Heart right ventricle (tissue), 16 donors: ENCODE measurements at regions not wholly inside any gene's neighbourhood (a gene's known extent, or its start where the extent isn't known, plus 50 kb on each side); places are given as distances from the start of the nearest gene placed in this dataset.

Experiments
- ATAC-seq, 8 donors: fragments of 200-7000 bp; cut with Tn5 transposase; one replicate each; pipeline ENCODE4 v1.9.1; 2020; ENCODE audit warnings: mild to moderate bottlenecking in 8 of 8, moderate library complexity in 8 of 8, moderate number of reproducible peaks in 1 of 8
- DNase-seq, 2 donors: peaks; one replicate each; pipeline ENCODE4 v3.0.0-alpha.2; 2020
- H3K27ac ChIP-seq, 10 donors: fragments of 200-600 bp; sonication (generic) in 2 of 10; one replicate each; pipeline versions ENCODE4 v1.5.0 to v1.8.0; 2020 to 2022; ENCODE audit warnings: mild to moderate bottlenecking in 3 of 10
- H3K27me3 ChIP-seq, 7 donors: fragments of 200-600 bp; one replicate each; pipeline ENCODE4 v1.8.0; 2021 to 2022; ENCODE audit warnings: mild to moderate bottlenecking in 2 of 7
- H3K36me3 ChIP-seq, 9 donors: fragments of 200-600 bp; sonication (generic) in 1 of 9; one replicate each; pipeline versions ENCODE4 v1.5.0 to v1.8.0; 2020 to 2022; ENCODE audit warnings: mild to moderate bottlenecking in 2 of 9
- H3K4me1 ChIP-seq, 9 donors: fragments of 200-600 bp; sonication (generic) in 1 of 9; one replicate each; pipeline versions ENCODE4 v1.5.0 to v1.8.0; 2020 to 2022; ENCODE audit warnings: mild to moderate bottlenecking in 4 of 9
- H3K4me3 ChIP-seq, 10 donors: fragments of 200-600 bp; sonication (generic) in 2 of 10; one replicate each; pipeline versions ENCODE4 v1.5.0 to v1.8.0; 2020 to 2022; ENCODE audit warnings: mild to moderate bottlenecking in 7 of 10, moderate library complexity in 2 of 10
- H3K9me3 ChIP-seq, 11 donors: fragments of 200-600 bp in 10 of 11; sonication (generic) in 2 of 11; one replicate each; pipeline versions ENCODE4 v1.5.0 to v1.8.0; 2013 to 2022; ENCODE audit warnings: mild to moderate bottlenecking in 2 of 11, control low read depth in 1 of 11, moderate library complexity in 1 of 11
- WGBS, 2 donors: extraction: QIAGEN DNeasy Blood & Tissue Kit; methylation state at CpG; one replicate each; pipeline ENCODE4 v1.1.7; 2013; ENCODE audit warnings: inconsistent platforms in 1 of 2; 5-methylcytosine and 5-hydroxymethylcytosine counted together
- intact Hi-C, 10 donors: fragments of 100-400 bp; cut with DNase I; formaldehyde crosslinking; loops; one replicate each; pipeline versions ENCODE4 v1.11.1 to v1.14.2; 2022
- TF ChIP-seq, protein P1 (sequence below), 9 donors: fragments of 200-600 bp; sonication (generic) in 2 of 9; IDR thresholded peaks; one replicate each; pipeline versions ENCODE4 v1.5.0 to v1.8.0; 2021 to 2022; ENCODE audit warnings: antibody characterized with exemption in 9 of 9, mild to moderate bottlenecking in 5 of 9, moderate library complexity in 1 of 9
- donor health status: Arrhythmogenic right ventricular cardiomyopathy.
- donor health status: ischemic (EF 13 %, LVEDD 7.1; RV severe dilation, severe dysfunction).
- donor health status: healthy with polysubstance abuse.
- donor health status: DM: no; HTN: yes; CAD: no.
- donor health status: DM: no; HTN: no; CAD: no.
- donor health status: ischemic (EF 25% LVEDD 6.9; RV normal size, moderate dysfunction).
- donor health status: ischemic (EF 25% LVEDD 5.7; RV mildly dilated, moderate dysfunction).
- donor health status: healthy.
- donor health status: DM: yes; HTN: yes; CAD: no.
- donor health status: Ischemic cardiomyopathy.
- donor health status: ischemic (EF 35%, LVEDD 5.7; RV mildly dilated, moderate dysfunction).
- donor health status: nonischemic (EF 11% LVEDD 7.7; RV severe dilation, severe dysfunction).
- donor health status: DM: yes; HTN: yes; CAD: no.
- donor health status: PGD.
- donor health status: ischemic (EF 29% LVEDD 5.4; RV normal size, mild dysfunction).
- donor health status: nonischemic (EF 23%, LVEDD 6.1; RV moderate dilation, normal function).

DNA sequence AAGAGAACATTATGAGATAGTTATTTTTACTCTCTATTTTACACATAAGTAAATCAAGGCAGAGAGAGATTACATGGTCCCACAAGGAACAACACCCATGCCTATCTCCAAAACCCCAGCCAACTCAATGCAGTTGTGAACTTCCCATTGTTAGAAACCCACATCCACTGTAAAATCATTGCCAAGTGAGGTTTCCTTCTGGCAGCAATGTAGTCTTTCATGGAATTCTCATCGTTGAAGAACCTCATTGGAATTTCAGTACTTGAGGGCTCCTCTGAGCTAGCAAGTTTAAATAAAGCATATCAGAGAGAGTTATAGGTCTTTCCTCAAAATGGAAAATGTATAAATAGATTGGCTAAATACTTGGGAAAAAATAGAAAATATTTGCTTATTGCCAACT is 105.2 kb downstream of the RAD51AP2 start:
- TF ChIP-seq, protein P1, sequence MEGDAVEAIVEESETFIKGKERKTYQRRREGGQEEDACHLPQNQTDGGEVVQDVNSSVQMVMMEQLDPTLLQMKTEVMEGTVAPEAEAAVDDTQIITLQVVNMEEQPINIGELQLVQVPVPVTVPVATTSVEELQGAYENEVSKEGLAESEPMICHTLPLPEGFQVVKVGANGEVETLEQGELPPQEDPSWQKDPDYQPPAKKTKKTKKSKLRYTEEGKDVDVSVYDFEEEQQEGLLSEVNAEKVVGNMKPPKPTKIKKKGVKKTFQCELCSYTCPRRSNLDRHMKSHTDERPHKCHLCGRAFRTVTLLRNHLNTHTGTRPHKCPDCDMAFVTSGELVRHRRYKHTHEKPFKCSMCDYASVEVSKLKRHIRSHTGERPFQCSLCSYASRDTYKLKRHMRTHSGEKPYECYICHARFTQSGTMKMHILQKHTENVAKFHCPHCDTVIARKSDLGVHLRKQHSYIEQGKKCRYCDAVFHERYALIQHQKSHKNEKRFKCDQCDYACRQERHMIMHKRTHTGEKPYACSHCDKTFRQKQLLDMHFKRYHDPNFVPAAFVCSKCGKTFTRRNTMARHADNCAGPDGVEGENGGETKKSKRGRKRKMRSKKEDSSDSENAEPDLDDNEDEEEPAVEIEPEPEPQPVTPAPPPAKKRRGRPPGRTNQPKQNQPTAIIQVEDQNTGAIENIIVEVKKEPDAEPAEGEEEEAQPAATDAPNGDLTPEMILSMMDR (IDR thresholded peaks at IDR 0.05), result no peak
- DNase-seq (no peak), ATAC-seq (no peak)
- Histone ChIP-seq H3K4me3 (no peak overlapping the region), H3K27ac (no peak overlapping the region), H3K27me3 (no peaks in the 10 kb centered on the region), H3K36me3 (no peaks in the 10 kb centered on the region), H3K4me1 (no peaks in the 10 kb centered on the region), H3K9me3 (peaks cover 0 to 6% (median 0%) of the 10 kb centered on the region in 11 donors)
- WGBS, 2 donors, result 49 to 57% methylated on average over 1 of the region's 1 CpG
- intact Hi-C loops, result no loop called here

DNA sequence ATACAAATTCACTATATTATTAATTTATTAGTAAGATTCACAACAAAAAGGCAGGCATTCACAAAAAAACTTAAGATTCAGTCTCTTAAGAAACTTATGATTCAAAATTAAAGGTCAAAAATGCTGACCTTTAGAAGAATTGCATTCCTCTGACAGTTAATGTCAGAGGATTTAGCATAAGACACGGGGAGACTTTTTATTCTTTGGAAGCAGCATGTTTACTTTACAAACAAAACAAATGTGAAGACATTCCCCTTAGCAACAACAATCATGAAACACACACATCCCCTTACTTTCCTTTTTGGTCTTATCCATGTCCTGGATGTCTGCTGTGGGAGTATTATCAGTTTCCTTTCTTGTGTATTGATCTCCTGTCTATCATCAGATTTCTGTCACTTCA is 117.1 kb downstream of the RAD51AP2 start:
- WGBS, 2 donors, result 32 to 34% methylated on average over 1 of the region's 1 CpG
- no peaks in the 10 kb centered on the region for H3K36me3 ChIP-seq
- no peak for ATAC-seq
- no peak for DNase-seq
- H3K4me3 ChIP-seq, result no peak overlapping the region
- TF ChIP-seq, protein P1 (IDR thresholded peaks at IDR 0.05), result no peak
- H3K27ac ChIP-seq, result no peak overlapping the region
- intact Hi-C loops, result no loop called here
- H3K4me1 ChIP-seq, result no peaks in the 10 kb centered on the region
- H3K27me3 ChIP-seq, result no peaks in the 10 kb centered on the region
- peaks cover 0 to 53% (median 21%) of the 10 kb centered on the region in 11 donors for H3K9me3 ChIP-seq

DNA sequence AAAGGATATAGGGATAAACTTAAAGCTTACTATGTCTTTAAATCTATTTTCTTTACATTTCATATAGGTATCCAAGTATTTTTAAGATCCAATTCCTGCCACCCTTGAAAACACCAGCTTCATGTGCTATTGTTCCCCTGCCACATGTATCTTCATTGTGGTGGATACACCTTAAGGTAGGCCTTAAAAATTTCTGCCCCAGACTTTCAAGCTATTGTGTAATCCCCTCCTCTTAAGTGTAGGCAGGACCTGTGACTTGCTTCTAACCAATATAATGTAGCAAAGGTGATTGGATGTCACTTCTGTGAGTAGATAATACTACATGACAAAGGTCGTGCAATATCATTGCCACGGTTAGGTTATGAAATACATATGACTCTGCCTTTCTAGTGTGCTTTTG is 119.5 kb downstream of the RAD51AP2 start:
- intact Hi-C loops, result no loop called here
- no peak for ATAC-seq
- Histone ChIP-seq H3K27me3 (no peaks in the 10 kb centered on the region), H3K9me3 (peaks cover 0 to 29% (median 18%) of the 10 kb centered on the region in 11 donors), H3K27ac (no peak overlapping the region), H3K4me1 (no peaks in the 10 kb centered on the region), H3K4me3 (no peak overlapping the region), H3K36me3 (no peaks in the 10 kb centered on the region)
- WGBS, 2 donors, result 82 to 88% methylated on average over 2 of the region's 2 CpGs
- TF ChIP-seq, protein P1 (IDR thresholded peaks at IDR 0.05), result no peak
- no peak for DNase-seq

DNA sequence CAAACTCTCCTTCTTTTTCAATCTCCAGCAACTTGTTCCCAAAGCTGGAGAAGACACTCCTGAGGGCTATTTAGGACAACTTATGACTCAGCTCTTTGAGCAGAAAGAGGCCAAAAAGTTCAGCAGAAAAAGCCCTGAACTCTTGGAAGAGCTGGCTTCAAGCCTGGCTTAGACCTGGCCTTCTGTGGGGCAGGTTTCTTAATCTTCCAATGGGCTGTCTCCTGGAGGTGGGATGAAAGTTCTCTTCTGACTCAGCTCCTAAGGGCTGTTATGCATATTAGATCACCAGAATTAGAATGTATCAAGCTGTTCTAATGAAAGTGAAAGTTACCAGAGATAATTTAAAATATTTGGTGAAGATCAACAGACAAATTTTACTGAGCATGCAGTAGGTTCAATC is 129.4 kb downstream of the RAD51AP2 start:
- Histone ChIP-seq H3K36me3 (no peaks in the 10 kb centered on the region), H3K9me3 (no peaks in the 10 kb centered on the region), H3K27ac (no peak overlapping the region), H3K4me3 (no peak overlapping the region), H3K4me1 (no peaks in the 10 kb centered on the region), H3K27me3 (no peaks in the 10 kb centered on the region)
- ATAC-seq (no peak), DNase-seq (no peak)
- intact Hi-C loops, result no loop called here
- TF ChIP-seq, protein P1 (IDR thresholded peaks at IDR 0.05), result no peak

DNA sequence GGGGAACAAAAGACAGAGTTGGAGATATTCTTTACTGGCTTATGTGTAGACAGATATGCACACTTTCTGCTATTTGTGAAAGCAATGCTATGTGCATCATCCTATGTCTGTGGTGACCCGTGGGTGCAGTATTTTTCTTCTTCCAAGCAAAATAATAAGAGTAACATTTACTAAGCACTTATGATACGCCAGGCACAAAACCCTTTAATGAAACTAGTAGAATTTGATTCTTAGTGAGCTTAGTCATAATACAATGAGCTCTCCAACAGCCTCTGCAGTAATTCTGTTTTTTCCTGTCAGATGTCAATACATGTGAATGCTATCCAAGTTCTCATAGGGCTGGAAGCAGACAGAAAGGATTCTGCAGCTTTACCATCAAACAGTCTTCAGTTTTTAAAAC is 130.6 kb downstream of the RAD51AP2 start:
- TF ChIP-seq, protein P1 (IDR thresholded peaks at IDR 0.05), result no peak
- 75 to 76% methylated on average over 2 of the region's 2 CpGs for WGBS, 2 donors
- H3K4me1 ChIP-seq, result no peaks in the 10 kb centered on the region
- DNase-seq (no peak), ATAC-seq (no peak)
- no peaks in the 10 kb centered on the region for H3K36me3 ChIP-seq
- H3K9me3 ChIP-seq, result no peaks in the 10 kb centered on the region
- no peaks in the 10 kb centered on the region for H3K27me3 ChIP-seq
- no peak overlapping the region for H3K4me3 ChIP-seq
- no peak overlapping the region for H3K27ac ChIP-seq
- intact Hi-C loops, result no loop called here
